WTC11 (cell line): ENCODE measurements at regions not wholly inside any gene's neighbourhood (a gene's known extent, or its start where the extent isn't known, plus 50 kb on each side); places are given as distances from the start of the nearest gene placed in this dataset.
"Not testable (repeated sequence)": the region's sequence is repeated elsewhere in the genome, so short reads cannot be mapped to it uniquely, and the experiment has no call there.

Experiments used
- ATAC-seq: fragments of 200-7000 bp; cut with Tn5 transposase; 2 replicates; pipeline ENCODE4 v1.10.0; 2021; ENCODE audit warnings: mild to moderate bottlenecking, moderate library complexity
- CTCF ChIA-PET: fragments of 300-600 bp; sonication (Branson Sonifier 250); formaldehyde crosslinking; loops from one replicate; lab custom pipeline; 2021; ENCODE audit warnings: antibody characterized with exemption; lab: Charles Lee
- POLR2A ChIA-PET: fragments of 350-600 bp; sonication (Branson Sonifier 250); formaldehyde crosslinking; loops from one replicate; lab custom pipeline; 2021; ENCODE audit warnings: antibody characterized with exemption; lab: Charles Lee
- DNase-seq: peaks from one replicate; pipeline ENCODE4 v3.0.0; 2021; ENCODE audit warnings: low spot score
- H3K27ac Mint-ChIP-seq: 2 replicates; pipeline ENCODE4 v1.8.0; 2021; ENCODE audit warnings: mixed read lengths
- H3K27me3 Mint-ChIP-seq: 2 replicates; pipeline ENCODE4 v1.8.0; 2021; ENCODE audit warnings: low read depth, mild to moderate bottlenecking, moderate library complexity, mixed read lengths
- H3K36me3 Mint-ChIP-seq: 2 replicates; pipeline ENCODE4 v1.8.0; 2021; ENCODE audit warnings: mixed read lengths
- H3K4me1 Mint-ChIP-seq: 2 replicates; pipeline ENCODE4 v1.8.0; 2022; ENCODE audit warnings: mixed read lengths
- H3K4me3 Mint-ChIP-seq: 2 replicates; pipeline ENCODE4 v1.8.0; 2021; ENCODE audit warnings: mild to moderate bottlenecking, moderate library complexity, mixed read lengths
- H3K9me3 Mint-ChIP-seq: 2 replicates; pipeline ENCODE4 v1.8.0; 2021; ENCODE audit warnings: mixed read lengths
- CTCF ChIP-seq: fragments of 200-600 bp; IDR thresholded peaks from 2 replicates; pipeline ENCODE4 v1.8.0; 2022; ENCODE audit warnings: antibody characterized with exemption
- FOXP1 ChIP-seq: sonication (generic); formaldehyde crosslinking; IDR thresholded peaks from 2 replicates; pipeline ENCODE4 v1.8.0; 2022; ENCODE audit warnings: missing genetic modification reagents, mild to moderate bottlenecking, moderate library complexity, borderline replicate concordance
- FOXP4 ChIP-seq: sonication (generic); formaldehyde crosslinking; IDR thresholded peaks from 2 replicates; pipeline ENCODE4 v1.8.0; 2022; ENCODE audit warnings: mild to moderate bottlenecking, missing genetic modification reagents
- HMGA2 ChIP-seq: fragments of 250-450 bp; sonication (Bioruptor Pico); IDR thresholded peaks from 2 replicates; pipeline ENCODE4 v1.4.0; 2021; ENCODE audit warnings: mild to moderate bottlenecking, moderate library complexity
- MXD4 ChIP-seq: fragments of 250-450 bp; sonication (Bioruptor Pico); IDR thresholded peaks from 2 replicates; pipeline ENCODE4 v1.8.0; 2021; ENCODE audit warnings: mild to moderate bottlenecking, moderate library complexity, borderline replicate concordance
- NR1H2 ChIP-seq: sonication (generic); formaldehyde crosslinking; IDR thresholded peaks from 2 replicates; pipeline ENCODE4 v1.9.0; 2021; ENCODE audit warnings: mild to moderate bottlenecking, moderate library complexity, missing genetic modification reagents
- SOX15 ChIP-seq: fragments of 250-450 bp; sonication (Bioruptor Pico); IDR thresholded peaks from 2 replicates; pipeline ENCODE4 v1.9.0; 2021; ENCODE audit warnings: mild to moderate bottlenecking
- TEAD1 ChIP-seq: sonication (generic); formaldehyde crosslinking; IDR thresholded peaks from 2 replicates; pipeline ENCODE4 v1.8.0; 2022; ENCODE audit warnings: mild to moderate bottlenecking, missing genetic modification reagents
- TEAD4 ChIP-seq: sonication (generic); formaldehyde crosslinking; IDR thresholded peaks from 2 replicates; pipeline ENCODE4 v1.8.0; 2022; ENCODE audit warnings: mild to moderate bottlenecking, missing genetic modification reagents
- USF2 ChIP-seq: sonication (generic); formaldehyde crosslinking; IDR thresholded peaks from 2 replicates; pipeline ENCODE4 v1.8.1; 2023; ENCODE audit warnings: mild to moderate bottlenecking, missing genetic modification reagents, moderate library complexity
- ZNF317 ChIP-seq: sonication (generic); formaldehyde crosslinking; IDR thresholded peaks from 2 replicates; pipeline ENCODE4 v1.8.1; 2023; ENCODE audit warnings: low read depth, mild to moderate bottlenecking, moderate library complexity, missing genetic modification reagents, borderline replicate concordance
- TF ChIP-seq, protein P1 (sequence below): sonication (generic); formaldehyde crosslinking; IDR thresholded peaks from 2 replicates; pipeline ENCODE4 v1.8.0; 2023; ENCODE audit warnings: mild to moderate bottlenecking, missing genetic modification reagents
- TF ChIP-seq, protein P2 (sequence below): sonication (generic); formaldehyde crosslinking; IDR thresholded peaks from 2 replicates; pipeline ENCODE4 v1.8.1; 2023; ENCODE audit warnings: mild to moderate bottlenecking, moderate library complexity, missing genetic modification reagents
- TF ChIP-seq, protein P3 (sequence below): sonication (generic); formaldehyde crosslinking; IDR thresholded peaks from 2 replicates; pipeline ENCODE4 v1.8.1; 2023; ENCODE audit warnings: mild to moderate bottlenecking, missing genetic modification reagents

DNA sequence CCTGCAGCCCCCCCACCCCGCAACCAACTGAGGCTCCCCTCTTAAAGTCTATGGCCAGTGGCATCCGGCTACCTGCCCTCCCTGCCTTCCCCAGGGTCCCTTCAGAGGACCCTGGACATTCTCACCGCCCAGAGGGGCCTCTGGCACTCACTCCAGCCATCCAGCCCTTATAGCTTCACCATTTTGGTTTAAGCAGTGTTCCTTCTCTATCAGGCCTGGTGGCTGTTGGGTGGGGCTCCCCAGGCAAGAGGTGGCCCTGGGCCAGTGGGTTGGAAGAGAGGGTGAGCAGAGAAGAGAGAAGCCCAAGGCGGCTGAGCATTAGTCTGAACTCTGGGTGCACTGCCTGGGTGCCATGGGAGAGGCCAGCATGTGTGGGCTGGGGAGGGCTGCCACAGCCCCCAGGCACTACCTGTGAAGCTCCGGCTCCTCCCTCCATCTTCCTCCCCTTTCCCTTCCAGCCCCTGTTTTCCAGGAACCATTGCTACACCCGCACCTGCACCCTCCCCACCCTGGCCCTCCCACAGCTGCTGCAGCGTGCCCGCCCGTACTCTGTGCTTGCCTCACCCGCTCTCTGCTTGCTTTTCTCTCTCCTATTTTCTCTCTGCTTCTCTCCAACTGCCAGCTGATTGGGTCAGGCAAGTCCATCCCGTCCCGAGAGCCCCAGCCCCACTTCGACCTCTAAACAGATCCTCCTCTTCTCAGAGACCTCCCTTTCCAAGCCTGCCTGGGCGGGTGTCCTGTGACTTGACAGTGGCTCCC, 168.2 kb downstream of the TBC1D2B start (continued):
- TF ChIP-seq SOX15 (CRISPR knock-in tag) (no peak), NR1H2 (no peak), USF2 (no peak), TEAD1 (CRISPR knock-in tag) (no peak), ZNF317 (CRISPR knock-in tag) (no peak), TEAD4 (no peak), FOXP1 (CRISPR knock-in tag) (no peak)
- TF ChIP-seq, protein P1, sequence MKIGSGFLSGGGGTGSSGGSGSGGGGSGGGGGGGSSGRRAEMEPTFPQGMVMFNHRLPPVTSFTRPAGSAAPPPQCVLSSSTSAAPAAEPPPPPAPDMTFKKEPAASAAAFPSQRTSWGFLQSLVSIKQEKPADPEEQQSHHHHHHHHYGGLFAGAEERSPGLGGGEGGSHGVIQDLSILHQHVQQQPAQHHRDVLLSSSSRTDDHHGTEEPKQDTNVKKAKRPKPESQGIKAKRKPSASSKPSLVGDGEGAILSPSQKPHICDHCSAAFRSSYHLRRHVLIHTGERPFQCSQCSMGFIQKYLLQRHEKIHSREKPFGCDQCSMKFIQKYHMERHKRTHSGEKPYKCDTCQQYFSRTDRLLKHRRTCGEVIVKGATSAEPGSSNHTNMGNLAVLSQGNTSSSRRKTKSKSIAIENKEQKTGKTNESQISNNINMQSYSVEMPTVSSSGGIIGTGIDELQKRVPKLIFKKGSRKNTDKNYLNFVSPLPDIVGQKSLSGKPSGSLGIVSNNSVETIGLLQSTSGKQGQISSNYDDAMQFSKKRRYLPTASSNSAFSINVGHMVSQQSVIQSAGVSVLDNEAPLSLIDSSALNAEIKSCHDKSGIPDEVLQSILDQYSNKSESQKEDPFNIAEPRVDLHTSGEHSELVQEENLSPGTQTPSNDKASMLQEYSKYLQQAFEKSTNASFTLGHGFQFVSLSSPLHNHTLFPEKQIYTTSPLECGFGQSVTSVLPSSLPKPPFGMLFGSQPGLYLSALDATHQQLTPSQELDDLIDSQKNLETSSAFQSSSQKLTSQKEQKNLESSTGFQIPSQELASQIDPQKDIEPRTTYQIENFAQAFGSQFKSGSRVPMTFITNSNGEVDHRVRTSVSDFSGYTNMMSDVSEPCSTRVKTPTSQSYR (CRISPR knock-in tag) = no peak
- TF ChIP-seq, protein P2, sequence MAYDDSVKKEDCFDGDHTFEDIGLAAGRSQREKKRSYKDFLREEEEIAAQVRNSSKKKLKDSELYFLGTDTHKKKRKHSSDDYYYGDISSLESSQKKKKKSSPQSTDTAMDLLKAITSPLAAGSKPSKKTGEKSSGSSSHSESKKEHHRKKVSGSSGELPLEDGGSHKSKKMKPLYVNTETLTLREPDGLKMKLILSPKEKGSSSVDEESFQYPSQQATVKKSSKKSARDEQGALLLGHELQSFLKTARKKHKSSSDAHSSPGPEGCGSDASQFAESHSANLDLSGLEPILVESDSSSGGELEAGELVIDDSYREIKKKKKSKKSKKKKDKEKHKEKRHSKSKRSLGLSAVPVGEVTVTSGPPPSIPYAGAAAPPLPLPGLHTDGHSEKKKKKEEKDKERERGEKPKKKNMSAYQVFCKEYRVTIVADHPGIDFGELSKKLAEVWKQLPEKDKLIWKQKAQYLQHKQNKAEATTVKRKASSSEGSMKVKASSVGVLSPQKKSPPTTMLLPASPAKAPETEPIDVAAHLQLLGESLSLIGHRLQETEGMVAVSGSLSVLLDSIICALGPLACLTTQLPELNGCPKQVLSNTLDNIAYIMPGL = no peak

DNA sequence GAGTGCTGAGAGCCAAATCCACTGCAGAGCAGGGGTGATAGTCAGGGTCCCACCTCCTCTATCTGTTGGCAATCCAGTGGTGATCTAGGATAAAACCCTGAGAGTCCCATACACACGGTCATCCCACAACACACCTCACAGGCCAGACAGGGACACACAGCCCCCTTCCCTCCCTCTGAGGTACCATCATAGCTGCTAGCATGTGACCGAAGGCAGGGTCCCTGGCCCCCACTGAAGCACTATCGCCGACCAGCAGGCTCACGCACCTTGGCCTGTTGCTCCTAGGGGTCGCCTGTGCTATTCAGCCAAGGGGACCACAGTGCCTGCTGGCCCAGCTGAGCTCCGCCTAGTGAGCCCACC, 168.8 kb downstream of the TBC1D2B start:
- POLR2A ChIA-PET, H3K9me3 Mint-ChIP-seq, H3K27ac Mint-ChIP-seq, DNase-seq, H3K36me3 Mint-ChIP-seq, H3K4me3 Mint-ChIP-seq, H3K27me3 Mint-ChIP-seq, ATAC-seq: not testable (repeated sequence)
- CTCF ChIA-PET = interaction anchor here (0.9 to 3.3 kb wide), 15 partner anchors 8 to 828 kb away, joined by 3 to 33 read pairs (median 5); partner anchors contain the start of gene CIB2
- H3K4me1 Mint-ChIP-seq = peaks cover 17% of the 10 kb centered on the region

- H3K4me1 Mint-ChIP-seq = peaks cover 17% of the 10 kb centered on the region
- POLR2A ChIA-PET = no interaction called here
- no peaks in the 10 kb centered on the region for H3K9me3 Mint-ChIP-seq
- ATAC-seq (peak; percentile 88), DNase-seq (peak; percentile 85)
- TF ChIP-seq HMGA2 (CRISPR knock-in tag) (no peak), FOXP4 (no peak), MXD4 (no peak), CTCF (0 out of 2 replicates have a peak, but pooled peaks have one; percentile 36)
- TF ChIP-seq, protein P3, sequence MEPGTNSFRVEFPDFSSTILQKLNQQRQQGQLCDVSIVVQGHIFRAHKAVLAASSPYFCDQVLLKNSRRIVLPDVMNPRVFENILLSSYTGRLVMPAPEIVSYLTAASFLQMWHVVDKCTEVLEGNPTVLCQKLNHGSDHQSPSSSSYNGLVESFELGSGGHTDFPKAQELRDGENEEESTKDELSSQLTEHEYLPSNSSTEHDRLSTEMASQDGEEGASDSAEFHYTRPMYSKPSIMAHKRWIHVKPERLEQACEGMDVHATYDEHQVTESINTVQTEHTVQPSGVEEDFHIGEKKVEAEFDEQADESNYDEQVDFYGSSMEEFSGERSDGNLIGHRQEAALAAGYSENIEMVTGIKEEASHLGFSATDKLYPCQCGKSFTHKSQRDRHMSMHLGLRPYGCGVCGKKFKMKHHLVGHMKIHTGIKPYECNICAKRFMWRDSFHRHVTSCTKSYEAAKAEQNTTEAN = no peak
- H3K27ac Mint-ChIP-seq = no peak overlapping the region
- H3K4me3 Mint-ChIP-seq = no peak overlapping the region
- CTCF ChIA-PET = interaction anchor here (0.7 to 3.3 kb wide), 16 partner anchors 8 to 829 kb away, joined by 3 to 33 read pairs (median 5); partner anchors contain the start of gene CIB2
- H3K36me3 Mint-ChIP-seq = no peaks in the 10 kb centered on the region
- H3K27me3 Mint-ChIP-seq = peaks cover 3% of the 10 kb centered on the region; the same call in 1 of the 2 replicates
Observed at GRCh38 chr15:77907824-77908751, 169.4 kb downstream of the TBC1D2B start.

GRCh38 chr15:77906062-77906990, 171.2 kb downstream of the TBC1D2B start:
- ATAC-seq, DNase-seq, H3K4me3 Mint-ChIP-seq, POLR2A ChIA-PET, H3K9me3 Mint-ChIP-seq, H3K27ac Mint-ChIP-seq, H3K27me3 Mint-ChIP-seq, H3K36me3 Mint-ChIP-seq, CTCF ChIA-PET: not testable (repeated sequence)
- peaks cover 17% of the 10 kb centered on the region for H3K4me1 Mint-ChIP-seq
